ENCODE measurements at regions not wholly inside any gene's neighbourhood (a gene's known extent, or its start where the extent isn't known, plus 50 kb on each side); places are given as distances from the start of the nearest gene placed in this dataset.
"Not testable (repeated sequence)": the region's sequence is repeated elsewhere in the genome, so short reads cannot be mapped to it uniquely, and the experiment has no call there.

- DNase-seq, result no peak
Measured at GRCh38 chr5:125052584-125052983, 306.1 kb upstream of the ZNF608 start.

GRCh38 chr5:125053179-125053578 lies 306.7 kb upstream of the ZNF608 start:
- DNase-seq, result no peak

- no peak for DNase-seq
Measured at GRCh38 chr5:125054146-125054545, 307.7 kb upstream of the ZNF608 start.

- DNase-seq, result no peak
Measured at GRCh38 chr5:125056671-125057485, 310.4 kb upstream of the ZNF608 start.

GRCh38 chr5:125057912-125058826 lies 311.7 kb upstream of the ZNF608 start:
- DNase-seq, result no peak

- no peak for DNase-seq
Measured at GRCh38 chr5:125059255-125060002, 313.0 kb upstream of the ZNF608 start.

GRCh38 chr5:125061726-125062125 lies 315.3 kb upstream of the ZNF608 start:
- DNase-seq, result no peak

- no peak for DNase-seq
Measured at GRCh38 chr5:125064621-125065438, 318.4 kb upstream of the ZNF608 start.

- no peak for DNase-seq
Measured at GRCh38 chr5:125065741-125066140, 319.3 kb upstream of the ZNF608 start.

GRCh38 chr5:125070961-125071360 lies 324.5 kb upstream of the ZNF608 start:
- no peak for DNase-seq

- DNase-seq, result no peak
Measured at GRCh38 chr5:125073090-125073489, 326.7 kb upstream of the ZNF608 start.

- no peak for DNase-seq
Measured at GRCh38 chr5:125075567-125075966, 329.1 kb upstream of the ZNF608 start.

GRCh38 chr5:125079028-125079427 lies 332.6 kb upstream of the ZNF608 start:
- DNase-seq, result not testable (repeated sequence)

GRCh38 chr5:125081101-125081500 lies 334.7 kb upstream of the ZNF608 start:
- DNase-seq, result no peak

GRCh38 chr5:125083981-125084380 lies 337.5 kb upstream of the ZNF608 start:
- no peak for DNase-seq

GRCh38 chr5:125085797-125086505 lies 339.5 kb upstream of the ZNF608 start:
- no peak for DNase-seq

GRCh38 chr5:125088522-125089105 lies 342.2 kb upstream of the ZNF608 start:
- no peak for DNase-seq

GRCh38 chr5:125092138-125092537 lies 345.7 kb upstream of the ZNF608 start:
- not testable (repeated sequence) for DNase-seq

- DNase-seq, result no peak
Measured at GRCh38 chr5:125093776-125094175, 347.3 kb upstream of the ZNF608 start.

- DNase-seq, result no peak
Measured at GRCh38 chr5:125100342-125100741, 353.9 kb upstream of the ZNF608 start.

GRCh38 chr5:125100951-125101350 lies 354.5 kb upstream of the ZNF608 start:
- DNase-seq, result no peak

Measured in stimulated activated CD4-positive, alpha-beta T cell treated with anti-CD3 and anti-CD28 coated beads, Interleukin-2, amount 100 ng/mL, for 24 hours (primary cell).